ENCODE measurements at regions not wholly inside any gene's neighbourhood (a gene's known extent, or its start where the extent isn't known, plus 50 kb on each side); places are given as distances from the start of the nearest gene placed in this dataset.

GRCh38 chr13:78770601-78771000, 111.6 kb upstream of the OBI1 start:
- no peak for DNase-seq

- no peak for DNase-seq
Measured at GRCh38 chr13:78768950-78769349, 110.0 kb upstream of the OBI1 start.

GRCh38 chr13:78764665-78765064, 105.7 kb upstream of the OBI1 start:
- no peak for DNase-seq

GRCh38 chr13:78762825-78763224, 103.9 kb upstream of the OBI1 start:
- no peak for DNase-seq

- DNase-seq = no peak
Measured at GRCh38 chr13:78759704-78760103, 100.7 kb upstream of the OBI1 start.

- DNase-seq = no peak
Measured at GRCh38 chr13:78758549-78758948, 99.6 kb upstream of the OBI1 start.

GRCh38 chr13:78753435-78753834, 94.5 kb upstream of the OBI1 start:
- no peak for DNase-seq

GRCh38 chr13:78750735-78751134, 91.8 kb upstream of the OBI1 start:
- no peak for DNase-seq

GRCh38 chr13:78743973-78744372, 85.0 kb upstream of the OBI1 start:
- DNase-seq = no peak

- peak; percentile 41 for DNase-seq
Measured at GRCh38 chr13:78742659-78743058, 83.7 kb upstream of the OBI1 start.

- no peak for DNase-seq
Measured at GRCh38 chr13:78736142-78736541, 77.2 kb upstream of the OBI1 start.

- no peak for DNase-seq
Measured at GRCh38 chr13:78732445-78733017, 73.6 kb upstream of the OBI1 start.

- no peak for DNase-seq
Measured at GRCh38 chr13:78722700-78723099, 63.7 kb upstream of the OBI1 start.

- DNase-seq = no peak
Measured at GRCh38 chr13:78719367-78719766, 60.4 kb upstream of the OBI1 start.

GRCh38 chr13:78714717-78715116, 55.8 kb upstream of the OBI1 start:
- DNase-seq = no peak

- peak; percentile 50 for DNase-seq
Measured at GRCh38 chr13:78712831-78713230, 53.9 kb upstream of the OBI1 start.

- no peak for DNase-seq
Measured at GRCh38 chr13:78709028-78709427, 50.1 kb upstream of the OBI1 start.

Data from NCI-H1436 treated with DMSO at 0.1 percent for 48 hours (cell line).